ENCODE measurements at regions not wholly inside any gene's neighbourhood (a gene's known extent, or its start where the extent isn't known, plus 50 kb on each side); places are given as distances from the start of the nearest gene placed in this dataset.

- H3K36me3 ChIP-seq (ENCODE audit: control insufficient read depth in 1 of 2, insufficient read depth in 2 of 2, low read length in 2 of 2), result no peaks in the 10 kb centered on the region
- H3K9ac ChIP-seq (ENCODE audit: low read length), result no peak overlapping the region
- no peaks in the 10 kb centered on the region for H3K9me2 ChIP-seq (ENCODE audit: insufficient read depth)
- no peak overlapping the region for H3K4me2 ChIP-seq (ENCODE audit: low read length)
- H4K20me1 ChIP-seq (ENCODE audit: insufficient read depth), result no peaks in the 10 kb centered on the region
- no peak overlapping the region for H3K4me3 ChIP-seq (replicated peaks in 1 of 2; ENCODE audit: low read depth in 1 of 2, low read length in 2 of 2)
- intact Hi-C loops (cut with micrococcal nuclease), result no loop called here
- BruUV-seq (replicated peaks), result no TSS peak
- ChIA-PET POLR2A (no interaction called here), CTCF (no interaction called here), RAD21 (ENCODE audit: low non-redundant PET in 1 of 2, low total read pairs in 2 of 2, uncharacterized antibody in 2 of 2, unreplicated experiment in 2 of 2) (no interaction called here)
- H3K27ac ChIP-seq (ENCODE audit: low read depth, low read length), result no peak overlapping the region
- no peak for ATAC-seq
- TF ChIP-seq FOSL1 (IDR thresholded peaks at IDR 0.05; ENCODE audit: low read depth), result no peak
- TF ChIP-seq CEBPB (IDR thresholded peaks at IDR 0.05; ENCODE audit: low read depth), result no peak
- TF ChIP-seq CTCF (IDR thresholded peaks at IDR 0.05 in 2 of 3, conservative IDR thresholded peaks at IDR 0.05 in 1 of 3; ENCODE audit: borderline replicate concordance in 1 of 3, insufficient read depth in 1 of 3, low read depth in 2 of 3, low read length in 2 of 3), result no peak
- no peak for TF ChIP-seq MAX (IDR thresholded peaks at IDR 0.05)
- no peak for TF ChIP-seq ZBTB33 (IDR thresholded peaks at IDR 0.05; ENCODE audit: extremely low read depth, insufficient replicate concordance, low read length)
- TF ChIP-seq SP1 (IDR thresholded peaks at IDR 0.05; ENCODE audit: low read depth), result no peak
- no peak for TF ChIP-seq ATF3 (IDR thresholded peaks at IDR 0.05)
- TF ChIP-seq SRF (IDR thresholded peaks at IDR 0.05; ENCODE audit: low read depth), result no peak
- no peak for TF ChIP-seq SIN3A (IDR thresholded peaks at IDR 0.05; ENCODE audit: low read depth)
- TF ChIP-seq REST (IDR thresholded peaks at IDR 0.05; ENCODE audit: low read depth), result no peak
- TF ChIP-seq ZNF274 (IDR thresholded peaks at IDR 0.05; ENCODE audit: low read depth, low read length), result no peak
- no peak for TF ChIP-seq POLR2A (IDR thresholded peaks at IDR 0.05; ENCODE audit: borderline replicate concordance, extremely low read depth, insufficient read depth, insufficient read length)
- no peak overlapping the region for H2AFZ ChIP-seq (ENCODE audit: low read depth, low read length, poor library complexity, severe bottlenecking)
- H3K9me3 ChIP-seq (ENCODE audit: control insufficient read depth in 1 of 2, insufficient read depth in 1 of 2, low read depth in 1 of 2, low read length in 2 of 2), result no peaks in the 10 kb centered on the region
- H3K4me1 ChIP-seq (ENCODE audit: control insufficient read depth in 1 of 2, insufficient read depth in 2 of 2, low read length in 2 of 2), result no peaks in the 10 kb centered on the region
- H3K79me2 ChIP-seq (ENCODE audit: insufficient read depth, low read length), result no peaks in the 10 kb centered on the region
- H3K27me3 ChIP-seq (ENCODE audit: insufficient read depth, low read length), result no peaks in the 10 kb centered on the region
- no peak for DNase-seq (ENCODE audit: low read depth, low spot score)
Observed at GRCh38 chr6:19616022-19616421, 221.1 kb upstream of the ID4 start.
